GM23338 (cell line): ENCODE measurements at regions not wholly inside any gene's neighbourhood (a gene's known extent, or its start where the extent isn't known, plus 50 kb on each side); places are given as distances from the start of the nearest gene placed in this dataset.

Source experiments
- ATAC-seq: fragments of 200-7000 bp; cut with Tn5 transposase; 3 replicates; pipeline ENCODE4 v1.9.1; 2020
- DNase-seq: peaks from one replicate; pipeline ENCODE4 v3.0.0-alpha.2; 2015; ENCODE audit warnings: low spot score
- H2AFZ ChIP-seq: fragments of 200-600 bp; sonication (generic); 2 replicates; pipeline ENCODE4 v1.8.0; 2016; ENCODE audit warnings: antibody characterized with exemption, mild to moderate bottlenecking, moderate library complexity
- H3F3A ChIP-seq: fragments of 200-600 bp; sonication (generic); replicated peaks from 2 replicates; pipeline ENCODE4 v1.8.0; 2017; ENCODE audit warnings: antibody characterized with exemption, mixed run types, low read depth
- H3K27ac ChIP-seq: fragments of 200-600 bp; sonication (generic); 2 replicates; pipeline ENCODE4 v1.6.1; 2016; ENCODE audit warnings: low read depth
- H3K27me3 ChIP-seq: fragments of 200-600 bp; sonication (generic); 2 replicates; pipeline ENCODE4 v1.8.0; 2016; ENCODE audit warnings: mild to moderate bottlenecking, mixed run types, moderate library complexity; ENCODE audit not compliant: insufficient read depth
- H3K36me3 ChIP-seq: fragments of 200-600 bp; sonication (generic); 2 replicates; pipeline ENCODE4 v1.8.0; 2016; ENCODE audit warnings: mild to moderate bottlenecking; ENCODE audit not compliant: insufficient read depth
- H3K4me1 ChIP-seq: fragments of 200-600 bp; sonication (generic); 2 replicates; pipeline ENCODE4 v1.8.0; 2016; ENCODE audit warnings: mild to moderate bottlenecking, moderate library complexity; ENCODE audit not compliant: insufficient read depth
- H3K4me2 ChIP-seq: fragments of 200-600 bp; sonication (generic); 2 replicates; pipeline ENCODE4 v1.7.1; 2017; ENCODE audit warnings: mixed run types
- H3K4me3 ChIP-seq: fragments of 200-600 bp; sonication (generic); 2 replicates; pipeline ENCODE4 v1.6.1; 2016; ENCODE audit warnings: mixed run types
- H3K79me2 ChIP-seq: fragments of 200-600 bp; sonication (generic); replicated peaks from 2 replicates; pipeline ENCODE4 v1.8.0; 2017; ENCODE audit warnings: mild to moderate bottlenecking; ENCODE audit not compliant: insufficient read depth
- H3K9me2 ChIP-seq: fragments of 200-600 bp; sonication (generic); 2 replicates; pipeline ENCODE4 v1.8.0; 2017; ENCODE audit not compliant: insufficient read depth
- H4K20me1 ChIP-seq: fragments of 200-600 bp; sonication (generic); replicated peaks from 2 replicates; pipeline ENCODE4 v1.8.0; 2017; ENCODE audit warnings: mild to moderate bottlenecking; ENCODE audit not compliant: insufficient read depth
- H3K27ac Mint-ChIP-seq: 2 replicates; pipeline ENCODE4 v1.8.0; 2020; ENCODE audit warnings: inconsistent platforms, mild to moderate bottlenecking, moderate library complexity, mixed read lengths
- H3K27me3 Mint-ChIP-seq: 3 replicates; pipeline ENCODE4 v1.8.0; 2022; ENCODE audit warnings: low read depth, mild to moderate bottlenecking, moderate library complexity, mixed read lengths, inconsistent platforms; ENCODE audit not compliant: insufficient read depth, poor library complexity
- H3K36me3 Mint-ChIP-seq: 3 replicates; pipeline ENCODE4 v1.8.0; 2021; ENCODE audit warnings: low read depth, mild to moderate bottlenecking, inconsistent platforms, moderate library complexity, mixed read lengths
- H3K4me1 Mint-ChIP-seq: 3 replicates; pipeline ENCODE4 v1.8.0; 2020; ENCODE audit warnings: mild to moderate bottlenecking, inconsistent platforms, mixed read lengths
- H3K4me3 Mint-ChIP-seq: 3 replicates; pipeline ENCODE4 v1.8.0; 2021; ENCODE audit warnings: moderate library complexity, mild to moderate bottlenecking, inconsistent platforms, mixed read lengths
- H3K9me3 Mint-ChIP-seq: 3 replicates; pipeline ENCODE4 v1.8.0; 2020; ENCODE audit warnings: moderate library complexity, mild to moderate bottlenecking, inconsistent platforms, mixed read lengths
- NANOG ChIP-seq: IDR thresholded peaks from 2 replicates; pipeline ENCODE4 v1.6.1; 2016; ENCODE audit warnings: antibody characterized with exemption, borderline replicate concordance
- POLR2AphosphoS5 ChIP-seq: IDR thresholded peaks from 2 replicates; pipeline ENCODE4 v1.6.1; 2016; ENCODE audit warnings: antibody characterized with exemption, low read depth
- REST ChIP-seq: IDR thresholded peaks from one replicate; pipeline ENCODE4 v1.6.1; 2018; ENCODE audit warnings: antibody characterized with exemption; ENCODE audit not compliant: unreplicated experiment
- STAT1 ChIP-seq: IDR thresholded peaks from one replicate; pipeline ENCODE4 v1.6.1; 2016; ENCODE audit warnings: antibody characterized with exemption; ENCODE audit not compliant: unreplicated experiment
- ZNF462 ChIP-seq: fragments of 250-450 bp; sonication (Bioruptor Pico); IDR thresholded peaks from 2 replicates; pipeline ENCODE4 v1.5.0; 2020; ENCODE audit warnings: mild to moderate bottlenecking, moderate library complexity

DNA sequence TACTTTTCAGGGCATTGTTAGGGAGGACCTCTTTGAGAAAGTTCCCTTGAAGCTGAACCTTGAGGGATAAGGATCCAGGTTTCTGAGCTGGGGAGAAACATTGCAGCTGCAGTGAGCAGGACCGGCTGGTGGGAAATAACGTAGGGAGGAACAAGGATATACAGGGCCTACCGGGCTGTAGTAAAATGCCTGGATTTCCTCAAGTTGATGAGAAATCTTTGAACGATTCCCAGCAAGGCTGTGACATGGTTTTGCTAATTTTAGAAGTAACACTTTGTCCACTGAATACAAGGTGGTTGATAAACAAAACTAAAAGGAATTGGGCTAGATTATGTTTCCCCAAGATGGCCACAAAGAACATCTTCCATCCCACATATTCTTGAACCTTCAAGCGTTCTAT lies 137.0 kb upstream of the AGBL1 start (continued):
- TF ChIP-seq REST: no peak
- TF ChIP-seq NANOG: no peak
- TF ChIP-seq STAT1: no peak

- Mint-ChIP-seq H3K9me3 (no peaks in the 10 kb centered on the region), H3K4me3 (no peak overlapping the region)
- no peak for ATAC-seq
Measured at GRCh38 chr15:85943151-85943550, 136.5 kb upstream of the AGBL1 start.

More at GRCh38 chr15:85943151-85943550, 136.5 kb upstream of the AGBL1 start:
- Histone ChIP-seq H3K4me3 (no peak overlapping the region), H3K27me3 (no peaks in the 10 kb centered on the region), H3K27ac (no peak overlapping the region), H3K4me2 (no peak overlapping the region), H3K36me3 (no peaks in the 10 kb centered on the region), H2AFZ (no peak overlapping the region), H3K79me2 (no peaks in the 10 kb centered on the region), H4K20me1 (no peaks in the 10 kb centered on the region), H3K4me1 (no peaks in the 10 kb centered on the region), H3F3A (no peaks in the 10 kb centered on the region), H3K9me2 (peaks cover under 1% of the 10 kb centered on the region; the same call in 1 of the 2 replicates)
- Mint-ChIP-seq H3K27me3 (peaks cover 3% of the 10 kb centered on the region), H3K4me1 (no peaks in the 10 kb centered on the region), H3K36me3 (no peaks in the 10 kb centered on the region), H3K27ac (no peak overlapping the region)
- no peak for DNase-seq
- no peak for TF ChIP-seq POLR2AphosphoS5
- TF ChIP-seq ZNF462 (CRISPR knock-in tag): no peak
